Thyroid gland (tissue), 4 donors: ENCODE measurements at regions not wholly inside any gene's neighbourhood (a gene's known extent, or its start where the extent isn't known, plus 50 kb on each side); places are given as distances from the start of the nearest gene placed in this dataset.

ENCODE experiments used
- POLR2A ChIP-seq, 2 donors: fragments of 450-650 bp; IDR thresholded peaks; one replicate each; pipeline ENCODE4 v1.6.1; 2017; ENCODE audit warnings: antibody characterized with exemption in 2 of 2, mild to moderate bottlenecking in 2 of 2, moderate library complexity in 1 of 2
- TF ChIP-seq, protein P1 (sequence below), 6 experiments: fragments of 200-600 bp in 3 of 6; fragments of 450-650 bp in 3 of 6; sonication (generic) in 3 of 6; IDR thresholded peaks; one replicate each; pipeline ENCODE4 v1.5.1; 2016 to 2019; ENCODE audit warnings: antibody characterized with exemption in 6 of 6, mild to moderate bottlenecking in 2 of 6, inconsistent platforms in 1 of 6, moderate library complexity in 1 of 6

DNA sequence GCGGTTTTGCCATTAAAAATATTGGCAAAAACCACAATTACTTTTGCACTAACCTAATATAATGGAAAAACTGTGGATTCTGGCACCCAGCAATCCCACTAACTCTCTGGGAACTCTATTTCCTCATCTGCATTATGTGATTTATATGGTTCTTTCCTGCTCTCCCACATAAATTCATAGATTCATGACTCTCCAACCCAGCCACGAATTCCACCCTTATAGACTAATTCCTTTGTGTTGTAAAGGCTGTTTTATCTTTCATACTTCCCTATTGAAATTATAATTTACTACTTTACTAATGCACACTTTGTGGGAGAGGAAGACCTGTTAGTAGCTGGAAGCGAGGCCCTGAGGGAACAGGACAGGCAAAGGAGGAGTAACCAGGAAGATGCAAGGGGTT is 88.4 kb upstream of the GNAO1 start:
- TF ChIP-seq, protein P1, sequence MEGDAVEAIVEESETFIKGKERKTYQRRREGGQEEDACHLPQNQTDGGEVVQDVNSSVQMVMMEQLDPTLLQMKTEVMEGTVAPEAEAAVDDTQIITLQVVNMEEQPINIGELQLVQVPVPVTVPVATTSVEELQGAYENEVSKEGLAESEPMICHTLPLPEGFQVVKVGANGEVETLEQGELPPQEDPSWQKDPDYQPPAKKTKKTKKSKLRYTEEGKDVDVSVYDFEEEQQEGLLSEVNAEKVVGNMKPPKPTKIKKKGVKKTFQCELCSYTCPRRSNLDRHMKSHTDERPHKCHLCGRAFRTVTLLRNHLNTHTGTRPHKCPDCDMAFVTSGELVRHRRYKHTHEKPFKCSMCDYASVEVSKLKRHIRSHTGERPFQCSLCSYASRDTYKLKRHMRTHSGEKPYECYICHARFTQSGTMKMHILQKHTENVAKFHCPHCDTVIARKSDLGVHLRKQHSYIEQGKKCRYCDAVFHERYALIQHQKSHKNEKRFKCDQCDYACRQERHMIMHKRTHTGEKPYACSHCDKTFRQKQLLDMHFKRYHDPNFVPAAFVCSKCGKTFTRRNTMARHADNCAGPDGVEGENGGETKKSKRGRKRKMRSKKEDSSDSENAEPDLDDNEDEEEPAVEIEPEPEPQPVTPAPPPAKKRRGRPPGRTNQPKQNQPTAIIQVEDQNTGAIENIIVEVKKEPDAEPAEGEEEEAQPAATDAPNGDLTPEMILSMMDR (IDR thresholded peaks at IDR 0.05): no peak
- no peak for TF ChIP-seq POLR2A (IDR thresholded peaks at IDR 0.05)
